ENCODE measurements at regions not wholly inside any gene's neighbourhood (a gene's known extent, or its start where the extent isn't known, plus 50 kb on each side); places are given as distances from the start of the nearest gene placed in this dataset.

GRCh38 chr1:238257018-238257621, 366.4 kb upstream of the ZP4 start:
- H3K36me3 ChIP-seq (replicated peaks; ENCODE audit: insufficient read depth, low read length): no peaks in the 10 kb centered on the region
- no peak for DNase-seq

GRCh38 chr1:238254935-238255334, 364.2 kb upstream of the ZP4 start:
- no peaks in the 10 kb centered on the region for H3K9me2 ChIP-seq (replicated peaks; ENCODE audit: insufficient read depth, low read length)
- H3K9me3 ChIP-seq (replicated peaks; ENCODE audit: insufficient read depth, low read length): no peaks in the 10 kb centered on the region
- no peak overlapping the region for H3K4me2 ChIP-seq (ENCODE audit: low read depth, low read length)
- H3K36me3 ChIP-seq (replicated peaks; ENCODE audit: insufficient read depth, low read length): no peaks in the 10 kb centered on the region
- H2AFZ ChIP-seq (ENCODE audit: low read length): no peak overlapping the region
- no peak overlapping the region for H3K9ac ChIP-seq (ENCODE audit: low read length)
- no peak for DNase-seq
- no peaks in the 10 kb centered on the region for H3K27me3 ChIP-seq (replicated peaks; ENCODE audit: insufficient read depth, low read length)
- H3F3A ChIP-seq (ENCODE audit: insufficient read depth, low read length): no peaks in the 10 kb centered on the region
- no peak overlapping the region for H3K4me3 ChIP-seq (ENCODE audit: low read length)
- H3K27ac ChIP-seq (ENCODE audit: low read length): no peak overlapping the region
- H3K4me1 ChIP-seq (ENCODE audit: low read length): no peaks in the 10 kb centered on the region
- no peaks in the 10 kb centered on the region for H4K20me1 ChIP-seq (ENCODE audit: insufficient read depth, low read length)
- H3K79me2 ChIP-seq (ENCODE audit: low read length): no peaks in the 10 kb centered on the region
- TF ChIP-seq EZH2 (optimal IDR thresholded peaks at IDR 0.05; ENCODE audit: low read depth, low read length) (no peak), CTCF (IDR thresholded peaks at IDR 0.05; ENCODE audit: low read length) (no peak), EZH2phosphoT487 (IDR thresholded peaks at IDR 0.05; ENCODE audit: low read length) (no peak)

More at GRCh38 chr1:238257018-238257621, 366.4 kb upstream of the ZP4 start:
- Histone ChIP-seq H3F3A (ENCODE audit: insufficient read depth, low read length) (no peaks in the 10 kb centered on the region), H3K4me1 (ENCODE audit: low read length) (no peaks in the 10 kb centered on the region), H4K20me1 (ENCODE audit: insufficient read depth, low read length) (no peaks in the 10 kb centered on the region), H3K27ac (ENCODE audit: low read length) (no peak overlapping the region), H3K9me2 (replicated peaks; ENCODE audit: insufficient read depth, low read length) (no peaks in the 10 kb centered on the region), H3K9ac (ENCODE audit: low read length) (no peak overlapping the region), H3K4me3 (ENCODE audit: low read length) (no peak overlapping the region), H3K9me3 (replicated peaks; ENCODE audit: insufficient read depth, low read length) (no peaks in the 10 kb centered on the region), H3K79me2 (ENCODE audit: low read length) (no peaks in the 10 kb centered on the region), H2AFZ (ENCODE audit: low read length) (no peak overlapping the region), H3K4me2 (ENCODE audit: low read depth, low read length) (no peak overlapping the region), H3K27me3 (replicated peaks; ENCODE audit: insufficient read depth, low read length) (no peaks in the 10 kb centered on the region)
- TF ChIP-seq CTCF (IDR thresholded peaks at IDR 0.05; ENCODE audit: low read length) (no peak), EZH2phosphoT487 (IDR thresholded peaks at IDR 0.05; ENCODE audit: low read length) (no peak), EZH2 (optimal IDR thresholded peaks at IDR 0.05; ENCODE audit: low read depth, low read length) (no peak)

GRCh38 chr1:238252033-238252802, 361.5 kb upstream of the ZP4 start:
- no peaks in the 10 kb centered on the region for H4K20me1 ChIP-seq (ENCODE audit: insufficient read depth, low read length)
- no peak overlapping the region for H3K9ac ChIP-seq (ENCODE audit: low read length)
- H2AFZ ChIP-seq (ENCODE audit: low read length): no peak overlapping the region
- H3K27me3 ChIP-seq (replicated peaks; ENCODE audit: insufficient read depth, low read length): no peaks in the 10 kb centered on the region
- no peaks in the 10 kb centered on the region for H3K9me3 ChIP-seq (replicated peaks; ENCODE audit: insufficient read depth, low read length)
- no peaks in the 10 kb centered on the region for H3F3A ChIP-seq (ENCODE audit: insufficient read depth, low read length)
- TF ChIP-seq CTCF (IDR thresholded peaks at IDR 0.05; ENCODE audit: low read length) (peak; percentile 75), EZH2phosphoT487 (IDR thresholded peaks at IDR 0.05; ENCODE audit: low read length) (no peak), EZH2 (optimal IDR thresholded peaks at IDR 0.05; ENCODE audit: low read depth, low read length) (no peak)
- no peaks in the 10 kb centered on the region for H3K9me2 ChIP-seq (replicated peaks; ENCODE audit: insufficient read depth, low read length)
- H3K27ac ChIP-seq (ENCODE audit: low read length): no peak overlapping the region
- no peaks in the 10 kb centered on the region for H3K4me1 ChIP-seq (ENCODE audit: low read length)
- H3K4me3 ChIP-seq (ENCODE audit: low read length): no peak overlapping the region
- H3K36me3 ChIP-seq (replicated peaks; ENCODE audit: insufficient read depth, low read length): no peaks in the 10 kb centered on the region
- peak; percentile 77 for DNase-seq
- no peaks in the 10 kb centered on the region for H3K79me2 ChIP-seq (ENCODE audit: low read length)
- H3K4me2 ChIP-seq (ENCODE audit: low read depth, low read length): no peak overlapping the region

Measured in MM.1S (cell line).